HEK293 (cell line): ENCODE measurements at regions not wholly inside any gene's neighbourhood (a gene's known extent, or its start where the extent isn't known, plus 50 kb on each side); places are given as distances from the start of the nearest gene placed in this dataset.

Source experiments
- MZF1 ChIP-seq: fragments of 450-650 bp; formaldehyde crosslinking; IDR thresholded peaks from 2 replicates; pipeline ENCODE4 v1.5.1; 2017; ENCODE audit warnings: missing biosample characterization, missing genetic modification characterization, borderline replicate concordance
- SALL2 ChIP-seq: fragments of 450-650 bp; formaldehyde crosslinking; IDR thresholded peaks from 2 replicates; pipeline ENCODE4 v1.5.0; 2017; ENCODE audit warnings: missing biosample characterization, mild to moderate bottlenecking, missing genetic modification characterization, borderline replicate concordance
- TCF7L2 ChIP-seq: IDR thresholded peaks from 2 replicates; pipeline ENCODE4 v1.6.1; 2011; ENCODE audit warnings: low read depth, mild to moderate bottlenecking, inconsistent platforms, low read length, moderate library complexity, borderline replicate concordance
- TRIM28 ChIP-seq: IDR thresholded peaks from 2 replicates; pipeline ENCODE4 v1.6.1; 2011; ENCODE audit warnings: low read length, control low read depth, borderline replicate concordance
- ZBTB7A ChIP-seq: fragments of 450-650 bp; formaldehyde crosslinking; IDR thresholded peaks from 2 replicates; pipeline ENCODE4 v1.5.1; 2016; ENCODE audit warnings: low read depth, missing biosample characterization, missing genetic modification characterization
- ZNF677 ChIP-seq: fragments of 450-650 bp; IDR thresholded peaks from 2 replicates; pipeline ENCODE4 v1.5.0; 2018; ENCODE audit warnings: missing biosample characterization, mild to moderate bottlenecking, missing genetic modification characterization, moderate library complexity
- ZSCAN30 ChIP-seq: fragments of 450-650 bp; IDR thresholded peaks from 2 replicates; pipeline ENCODE4 v1.5.1; 2018; ENCODE audit warnings: missing biosample characterization, mild to moderate bottlenecking, missing genetic modification characterization, moderate library complexity
- TF ChIP-seq, protein P1 (sequence below): fragments of 450-650 bp; formaldehyde crosslinking; IDR thresholded peaks from 2 replicates; pipeline ENCODE4 v1.5.1; 2016; ENCODE audit warnings: missing biosample characterization, missing genetic modification characterization
- TF ChIP-seq, protein P2 (sequence below): fragments of 450-650 bp; formaldehyde crosslinking; IDR thresholded peaks from 2 replicates; pipeline ENCODE4 v1.5.1; 2016; ENCODE audit warnings: missing biosample characterization, missing genetic modification characterization

DNA sequence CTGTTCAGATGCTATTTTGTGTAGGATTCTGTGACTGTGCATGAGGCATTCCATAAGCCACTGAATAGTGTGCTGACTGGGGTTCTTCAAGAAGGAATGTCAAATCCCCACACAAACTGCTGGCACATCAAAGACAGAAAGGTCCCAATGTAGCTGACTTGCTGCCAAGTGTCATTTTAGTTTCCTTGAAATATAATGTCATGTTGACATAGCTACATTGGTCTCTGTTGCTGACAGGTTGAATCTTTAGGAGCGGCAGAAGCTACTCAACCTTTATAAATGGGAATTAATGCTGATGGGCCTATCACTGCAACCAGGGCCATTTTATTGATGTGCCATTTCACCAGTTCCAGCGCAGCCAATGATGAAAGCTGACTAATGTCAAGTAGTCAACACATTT is 1110.7 kb upstream of the B3GALT2 start:
- TF ChIP-seq TCF7L2: no peak
- TF ChIP-seq, protein P1, sequence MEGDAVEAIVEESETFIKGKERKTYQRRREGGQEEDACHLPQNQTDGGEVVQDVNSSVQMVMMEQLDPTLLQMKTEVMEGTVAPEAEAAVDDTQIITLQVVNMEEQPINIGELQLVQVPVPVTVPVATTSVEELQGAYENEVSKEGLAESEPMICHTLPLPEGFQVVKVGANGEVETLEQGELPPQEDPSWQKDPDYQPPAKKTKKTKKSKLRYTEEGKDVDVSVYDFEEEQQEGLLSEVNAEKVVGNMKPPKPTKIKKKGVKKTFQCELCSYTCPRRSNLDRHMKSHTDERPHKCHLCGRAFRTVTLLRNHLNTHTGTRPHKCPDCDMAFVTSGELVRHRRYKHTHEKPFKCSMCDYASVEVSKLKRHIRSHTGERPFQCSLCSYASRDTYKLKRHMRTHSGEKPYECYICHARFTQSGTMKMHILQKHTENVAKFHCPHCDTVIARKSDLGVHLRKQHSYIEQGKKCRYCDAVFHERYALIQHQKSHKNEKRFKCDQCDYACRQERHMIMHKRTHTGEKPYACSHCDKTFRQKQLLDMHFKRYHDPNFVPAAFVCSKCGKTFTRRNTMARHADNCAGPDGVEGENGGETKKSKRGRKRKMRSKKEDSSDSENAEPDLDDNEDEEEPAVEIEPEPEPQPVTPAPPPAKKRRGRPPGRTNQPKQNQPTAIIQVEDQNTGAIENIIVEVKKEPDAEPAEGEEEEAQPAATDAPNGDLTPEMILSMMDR (tag by site-specific recombination): no peak
- no peak for TF ChIP-seq ZSCAN30 (tag by site-specific recombination)
- no peak for TF ChIP-seq ZBTB7A
- no peak for TF ChIP-seq SALL2 (tag by site-specific recombination)
- no peak for TF ChIP-seq MZF1 (tag by site-specific recombination)
- no peak for TF ChIP-seq TRIM28
- TF ChIP-seq ZNF677 (tag by site-specific recombination): no peak
- TF ChIP-seq, protein P2, sequence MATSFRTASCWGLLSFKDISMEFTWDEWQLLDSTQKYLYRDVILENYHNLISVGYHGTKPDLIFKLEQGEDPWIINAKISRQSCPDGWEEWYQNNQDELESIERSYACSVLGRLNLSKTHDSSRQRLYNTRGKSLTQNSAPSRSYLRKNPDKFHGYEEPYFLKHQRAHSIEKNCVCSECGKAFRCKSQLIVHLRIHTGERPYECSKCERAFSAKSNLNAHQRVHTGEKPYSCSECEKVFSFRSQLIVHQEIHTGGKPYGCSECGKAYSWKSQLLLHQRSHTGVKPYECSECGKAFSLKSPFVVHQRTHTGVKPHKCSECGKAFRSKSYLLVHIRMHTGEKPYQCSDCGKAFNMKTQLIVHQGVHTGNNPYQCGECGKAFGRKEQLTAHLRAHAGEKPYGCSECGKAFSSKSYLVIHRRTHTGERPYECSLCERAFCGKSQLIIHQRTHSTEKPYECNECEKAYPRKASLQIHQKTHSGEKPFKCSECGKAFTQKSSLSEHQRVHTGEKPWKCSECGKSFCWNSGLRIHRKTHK (tag by site-specific recombination): no peak
